Caki2 (cell line): ENCODE measurements at regions not wholly inside any gene's neighbourhood (a gene's known extent, or its start where the extent isn't known, plus 50 kb on each side); places are given as distances from the start of the nearest gene placed in this dataset.
A peak's percentile ranks its signal among the peaks of the same experiment; 100 is the strongest.

ENCODE experiments used
- DNase-seq: peaks from one replicate; pipeline ENCODE4 v3.0.0-alpha.2; 2015; ENCODE audit warnings: low read depth
- in situ Hi-C: cut with HindIII; loops from 2 replicates; pipeline ENCODE4 v1.10.0; 2016; ENCODE audit warnings: low sequenced_read_pairs, low pct_unique_long_range_greater_than_20kb, mixed read lengths

- DNase-seq: peak; percentile 11
These were observed 1260.8 kb upstream of the WWC1 start for GRCh38 chr5:167030500-167031120.

GRCh38 chr5:167036585-167036984 lies 1254.9 kb upstream of the WWC1 start:
- no peak for DNase-seq
- in situ Hi-C loops: no loop called here

More at GRCh38 chr5:167030500-167031120, 1260.8 kb upstream of the WWC1 start:
- in situ Hi-C loops: no loop called here

- peak; percentile 53 for DNase-seq
- in situ Hi-C loops: no loop called here
These were observed 1242.3 kb upstream of the WWC1 start for GRCh38 chr5:167049043-167049663.

DNA sequence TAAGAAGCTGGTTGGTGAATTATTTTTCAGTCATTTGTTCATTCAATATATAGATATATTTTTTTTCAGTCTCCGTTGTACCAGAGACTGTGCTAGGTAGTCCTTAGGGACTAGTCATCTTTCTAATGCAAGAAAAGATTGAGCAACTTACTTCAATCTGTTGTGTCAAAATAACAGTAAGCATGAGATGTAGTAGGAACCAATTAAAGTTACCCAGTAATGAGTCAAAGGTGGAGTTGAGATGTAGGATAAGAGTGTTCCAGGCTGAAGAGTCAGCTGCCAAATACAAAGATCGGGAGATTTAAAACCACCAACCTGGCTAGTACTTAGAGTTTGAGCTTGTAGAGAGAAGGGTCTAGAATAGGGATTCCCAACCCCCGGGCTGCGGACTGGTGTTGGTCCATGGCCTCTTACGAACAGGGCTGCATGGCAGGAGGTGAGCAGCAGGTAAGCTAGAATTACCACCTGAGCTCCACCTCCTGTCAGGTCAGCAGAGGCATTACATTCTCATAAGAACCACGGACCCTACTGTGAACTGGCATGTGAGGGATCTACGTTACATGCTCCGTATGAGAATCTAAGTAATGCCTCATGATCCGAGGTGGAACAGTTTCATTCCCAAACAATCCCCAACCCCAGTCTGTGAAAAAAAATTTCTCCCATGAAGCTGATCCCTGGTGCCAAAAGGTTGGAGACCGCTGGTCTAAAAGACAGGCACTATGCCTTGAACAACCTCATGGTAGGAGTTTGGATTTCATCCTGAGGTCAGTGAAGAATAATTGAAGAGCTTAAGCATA lies 1241.5 kb upstream of the WWC1 start:
- in situ Hi-C loops: no loop called here
- DNase-seq: no peak

- in situ Hi-C loops: no loop called here
- DNase-seq: no peak
These were observed 1240.7 kb upstream of the WWC1 start for GRCh38 chr5:167050568-167051401.

DNA sequence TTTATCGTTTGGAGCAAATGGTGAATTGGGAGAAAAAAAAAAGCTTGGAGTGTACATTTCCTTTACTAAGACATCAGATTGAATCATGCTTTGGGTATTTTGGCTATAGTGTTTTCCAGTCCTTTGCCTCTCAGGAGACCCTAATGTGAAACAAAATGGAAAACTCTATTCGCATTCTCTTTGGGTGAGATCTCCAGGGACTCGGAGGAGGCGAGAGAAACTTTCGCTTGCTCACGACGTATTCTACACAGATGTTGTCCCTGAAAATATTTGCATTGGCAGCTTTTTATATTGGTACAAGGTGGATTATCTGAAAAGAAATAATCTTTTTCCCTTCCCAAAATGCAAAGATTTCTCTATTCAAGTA lies 1240.1 kb upstream of the WWC1 start:
- DNase-seq: no peak
- in situ Hi-C loops: no loop called here

- in situ Hi-C loops: no loop called here
- no peak for DNase-seq
These were observed 1238.7 kb upstream of the WWC1 start for GRCh38 chr5:167052791-167053190.

DNA sequence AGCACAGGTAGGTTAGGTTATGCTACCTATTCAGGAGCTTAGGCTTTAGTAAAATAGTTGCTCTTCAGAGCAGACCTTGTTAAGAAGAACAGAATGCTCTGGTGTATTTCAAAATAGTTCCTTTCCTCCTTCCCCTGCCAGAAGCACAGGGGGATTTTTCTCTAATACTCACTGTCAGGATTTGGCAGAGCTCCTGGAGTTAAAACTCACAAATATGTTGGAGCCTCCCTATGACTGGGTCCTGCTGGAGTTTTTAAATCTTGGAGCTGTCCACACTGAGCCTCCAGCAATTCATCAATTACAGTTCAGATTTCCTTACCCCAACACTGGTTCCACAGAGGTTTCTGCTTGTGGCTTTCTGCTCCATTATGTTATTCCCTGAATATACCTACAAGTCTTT lies 1233.8 kb upstream of the WWC1 start:
- DNase-seq: no peak
- in situ Hi-C loops: no loop called here

DNA sequence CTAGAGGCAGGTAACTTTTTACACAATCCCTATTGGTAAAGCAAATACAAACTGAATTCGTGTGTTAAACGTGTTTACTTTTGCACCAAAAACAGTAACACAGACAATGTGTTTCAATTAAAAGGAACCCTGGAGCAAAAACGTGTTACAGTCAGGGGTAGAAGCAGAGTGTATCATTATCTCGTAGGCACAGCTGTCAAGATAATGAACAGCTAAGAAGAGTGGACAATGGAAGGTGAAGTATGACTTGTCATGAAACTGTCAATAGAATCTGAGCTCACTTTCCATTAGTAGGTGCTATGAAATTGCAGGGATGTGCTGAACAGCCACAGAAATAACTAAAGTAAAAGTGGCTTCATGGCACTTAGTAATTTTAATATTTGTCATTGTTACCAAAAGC lies 1229.8 kb upstream of the WWC1 start:
- in situ Hi-C loops: no loop called here
- no peak for DNase-seq

DNA sequence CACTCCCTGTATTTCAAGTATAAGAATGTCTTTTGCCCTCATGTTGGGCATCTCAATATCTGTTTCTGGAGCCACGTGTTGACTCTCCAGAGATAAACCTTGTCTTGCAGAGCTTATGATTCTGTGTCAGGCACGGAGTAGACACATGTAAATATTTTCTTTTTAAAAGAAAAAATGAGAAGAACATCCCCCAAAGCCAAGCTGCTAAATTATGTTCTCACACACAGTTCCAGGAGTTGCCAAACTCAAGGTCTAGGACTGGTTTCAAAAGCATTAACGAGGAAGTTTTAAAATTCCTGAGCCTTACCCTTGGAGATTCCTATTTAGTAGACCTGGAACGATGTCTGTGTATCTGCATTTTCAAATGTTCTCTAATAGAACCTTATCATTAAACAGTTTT lies 1228.3 kb upstream of the WWC1 start:
- no peak for DNase-seq
- in situ Hi-C loops: no loop called here

DNA sequence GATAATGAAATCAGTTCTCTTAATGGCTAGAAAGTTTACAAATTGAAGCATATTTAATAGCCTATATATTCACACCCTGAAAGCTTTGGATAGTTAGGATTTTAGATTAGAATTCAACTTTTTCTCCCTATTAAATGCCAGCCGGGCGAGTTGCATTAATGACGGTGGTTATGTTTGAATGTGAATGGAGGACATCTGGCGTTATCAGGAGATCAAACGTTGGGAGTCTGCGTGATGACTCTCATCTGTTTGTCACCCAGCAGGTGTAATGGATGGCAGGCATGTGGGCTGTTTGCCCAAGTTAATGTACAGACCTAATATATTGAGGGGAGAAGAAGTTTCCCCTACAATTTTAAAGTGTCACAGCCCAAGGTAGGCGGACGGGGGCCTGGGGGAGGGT lies 1227.7 kb upstream of the WWC1 start:
- in situ Hi-C loops: no loop called here
- no peak for DNase-seq

GRCh38 chr5:167064198-167064776 lies 1227.2 kb upstream of the WWC1 start:
- no peak for DNase-seq
- in situ Hi-C loops: no loop called here

DNA sequence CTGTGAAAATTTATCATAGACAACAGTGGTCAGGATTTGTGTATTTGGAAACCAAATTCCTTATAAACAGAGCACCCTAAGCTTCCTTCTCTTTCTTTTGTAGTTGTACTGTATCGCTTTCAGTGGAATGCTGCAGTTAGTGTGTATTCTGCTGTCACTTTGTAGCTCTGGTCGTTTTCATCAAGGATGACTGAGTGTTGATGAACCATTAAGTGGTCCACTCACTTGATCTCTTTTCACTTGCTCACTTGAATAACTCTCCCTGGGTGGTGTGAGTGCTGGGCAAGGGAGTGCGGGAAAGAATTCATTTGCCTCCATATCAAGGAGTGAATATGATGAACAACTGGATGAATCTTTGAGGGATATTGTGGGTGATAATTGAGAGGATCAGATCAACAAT lies 1225.7 kb upstream of the WWC1 start:
- peak; percentile 30 for DNase-seq

DNA sequence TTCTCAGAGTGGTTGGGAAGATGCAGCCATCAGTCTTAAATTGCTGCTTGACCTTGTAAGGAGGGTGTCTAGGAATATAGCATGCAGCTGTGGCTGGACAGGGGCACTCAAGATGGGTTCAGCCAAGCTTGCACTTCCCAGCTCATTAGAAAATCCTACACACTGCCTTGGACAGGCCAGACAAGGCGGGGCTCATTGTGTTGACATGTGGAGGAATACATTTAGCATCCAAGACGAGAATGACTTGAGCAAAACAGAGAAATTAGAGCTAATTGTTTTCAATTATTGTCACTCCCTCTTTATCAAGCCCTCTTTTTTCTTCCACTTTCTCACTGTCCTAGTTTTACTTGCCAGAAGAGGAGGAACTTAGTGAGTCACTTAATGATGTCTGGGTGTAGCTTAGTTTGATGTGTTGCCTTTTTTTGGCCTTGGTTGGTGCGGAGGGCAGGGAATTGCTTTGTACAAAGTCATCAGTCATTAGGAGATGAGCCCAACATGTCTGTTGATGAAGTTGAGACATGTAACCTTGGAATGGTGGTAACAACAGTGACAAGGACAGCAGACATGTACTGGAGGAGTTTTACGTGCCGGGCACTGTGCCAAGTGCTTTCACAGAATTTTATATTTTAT lies 1219.3 kb upstream of the WWC1 start:
- DNase-seq: no peak
- in situ Hi-C loops: no loop called here

More for the DNA sequence above, 1225.7 kb upstream of the WWC1 start:
- in situ Hi-C loops: no loop called here

DNA sequence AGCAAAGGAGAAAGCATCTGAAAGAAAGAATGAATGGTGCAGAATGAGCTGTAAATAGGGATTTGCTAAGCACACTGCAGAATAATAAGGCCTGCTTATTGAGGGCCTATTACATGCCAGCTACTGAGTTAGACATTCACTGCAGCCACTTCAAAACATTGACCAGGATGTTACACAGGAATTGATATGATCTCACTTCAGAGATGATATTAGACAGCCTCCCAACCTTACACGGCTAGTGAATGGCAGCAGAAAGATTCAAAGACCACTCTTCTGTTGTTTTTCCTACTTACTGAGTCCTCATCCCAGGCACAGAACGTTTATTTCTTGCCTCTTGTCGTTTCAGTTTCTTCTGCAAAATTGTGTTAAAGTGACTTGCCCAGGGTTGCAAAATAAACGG lies 1209.9 kb upstream of the WWC1 start:
- no peak for DNase-seq
- in situ Hi-C loops: no loop called here

DNA sequence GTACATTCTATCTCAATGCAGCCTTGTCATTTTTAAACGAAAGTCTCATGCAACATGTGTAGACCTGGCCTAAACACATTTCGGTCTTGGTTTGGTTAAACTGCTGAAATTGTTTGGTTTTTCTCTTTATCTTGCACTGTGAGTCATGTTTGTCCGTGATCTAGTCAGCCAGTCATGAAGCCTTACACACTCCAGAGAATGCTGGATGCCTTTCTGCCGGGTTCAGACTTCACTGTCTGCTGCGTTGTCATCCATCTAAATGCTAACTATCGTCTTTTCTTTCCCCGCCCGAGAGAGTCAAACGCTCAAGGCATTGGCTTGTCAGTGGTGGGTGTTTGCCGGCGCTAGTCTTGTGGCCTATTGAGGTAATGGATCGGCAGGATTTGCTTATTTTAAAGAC lies 1194.6 kb upstream of the WWC1 start:
- DNase-seq: peak; percentile 51
- in situ Hi-C loops: no loop called here

GRCh38 chr5:167104351-167104750 lies 1187.1 kb upstream of the WWC1 start:
- no peak for DNase-seq
- in situ Hi-C loops: no loop called here

- in situ Hi-C loops: no loop called here
- no peak for DNase-seq
These were observed 1185.5 kb upstream of the WWC1 start for GRCh38 chr5:167105941-167106340.
